ENCODE measurements at regions not wholly inside any gene's neighbourhood (a gene's known extent, or its start where the extent isn't known, plus 50 kb on each side); places are given as distances from the start of the nearest gene placed in this dataset.

- Histone ChIP-seq H3K27ac (no peak overlapping the region), H3K9me3 (no peaks in the 10 kb centered on the region), H3K27me3 (no peaks in the 10 kb centered on the region), H3K4me1 (no peaks in the 10 kb centered on the region), H3K36me3 (no peaks in the 10 kb centered on the region), H3K4me3 (no peak overlapping the region)
- intact Hi-C loops (cut with DNase I) = no loop called here
- WGBS, 2 donors = 82% methylated on average over 2 of the region's 2 CpGs
- no peak for DNase-seq
- TF ChIP-seq POLR2AphosphoS5 (IDR thresholded peaks at IDR 0.05) (no peak), EP300 (IDR thresholded peaks at IDR 0.05) (no peak), POLR2A (IDR thresholded peaks at IDR 0.05) (no peak), CTCF (IDR thresholded peaks at IDR 0.05) (no peak)
Measured at GRCh38 chr9:81137976-81138568, 551.3 kb downstream of the TLE1 start.

GRCh38 chr9:81132796-81133195, 556.6 kb downstream of the TLE1 start:
- Histone ChIP-seq H3K4me1 (peaks cover 0 to 11% (median 8%) of the 10 kb centered on the region in 4 donors), H3K27ac (no peak overlapping the region), H3K4me3 (no peak overlapping the region), H3K27me3 (no peaks in the 10 kb centered on the region), H3K36me3 (no peaks in the 10 kb centered on the region), H3K9me3 (peaks cover 0 to 3% (median 1%) of the 10 kb centered on the region in 4 donors)
- TF ChIP-seq POLR2A (IDR thresholded peaks at IDR 0.05) = no peak
- no peak for TF ChIP-seq POLR2AphosphoS5 (IDR thresholded peaks at IDR 0.05)
- no peak for TF ChIP-seq CTCF (IDR thresholded peaks at IDR 0.05)
- no peak for TF ChIP-seq EP300 (IDR thresholded peaks at IDR 0.05)
- WGBS, 2 donors = 57 to 84% methylated on average over 1 of the region's 1 CpG
- intact Hi-C loops (cut with DNase I) = no loop called here
- DNase-seq = no peak

GRCh38 chr9:81132318-81132717, 557.0 kb downstream of the TLE1 start:
- H3K4me3 ChIP-seq = no peak overlapping the region
- peaks cover 0 to 11% (median 8%) of the 10 kb centered on the region in 4 donors for H3K4me1 ChIP-seq
- H3K9me3 ChIP-seq = peaks cover 0 to 3% (median 1%) of the 10 kb centered on the region in 4 donors
- intact Hi-C loops (cut with DNase I) = no loop called here
- TF ChIP-seq POLR2AphosphoS5 (IDR thresholded peaks at IDR 0.05) = no peak
- no peak for TF ChIP-seq CTCF (IDR thresholded peaks at IDR 0.05)
- TF ChIP-seq EP300 (IDR thresholded peaks at IDR 0.05) = no peak
- TF ChIP-seq POLR2A (IDR thresholded peaks at IDR 0.05) = no peak
- WGBS, 2 donors = 43 to 65% methylated on average over 2 of the region's 2 CpGs
- no peaks in the 10 kb centered on the region for H3K27me3 ChIP-seq
- H3K27ac ChIP-seq = no peak overlapping the region
- no peak for DNase-seq
- no peaks in the 10 kb centered on the region for H3K36me3 ChIP-seq

GRCh38 chr9:81128701-81129100, 560.6 kb downstream of the TLE1 start:
- TF ChIP-seq POLR2AphosphoS5 (IDR thresholded peaks at IDR 0.05) = no peak
- no peak for TF ChIP-seq CTCF (IDR thresholded peaks at IDR 0.05)
- TF ChIP-seq EP300 (IDR thresholded peaks at IDR 0.05) = no peak
- TF ChIP-seq POLR2A (IDR thresholded peaks at IDR 0.05) = no peak
- no peaks in the 10 kb centered on the region for H3K27me3 ChIP-seq
- 77 to 89% methylated on average over 6 of the region's 6 CpGs for WGBS, 2 donors
- intact Hi-C loops (cut with DNase I) = no loop called here
- H3K9me3 ChIP-seq = peaks cover 0 to 3% (median 1%) of the 10 kb centered on the region in 4 donors
- no peaks in the 10 kb centered on the region for H3K36me3 ChIP-seq
- H3K4me1 ChIP-seq = peaks cover 0 to 22% (median 10%) of the 10 kb centered on the region in 4 donors
- no peak overlapping the region for H3K27ac ChIP-seq
- no peak for DNase-seq
- no peak overlapping the region for H3K4me3 ChIP-seq

Data from sigmoid colon (tissue), 6 donors.